GM19328 (cell line): ENCODE measurements at regions not wholly inside any gene's neighbourhood (a gene's known extent, or its start where the extent isn't known, plus 50 kb on each side); places are given as distances from the start of the nearest gene placed in this dataset.
"Not testable (repeated sequence)": the region's sequence is repeated elsewhere in the genome, so short reads cannot be mapped to it uniquely, and the experiment has no call there.

ENCODE experiments used
- ATAC-seq: cut with Tn5 transposase; IDR thresholded peaks from one replicate; pipeline ENCODE4 v1.9.1; 2021; ENCODE audit warnings: mild to moderate bottlenecking, moderate library complexity; ENCODE audit not compliant: unreplicated experiment

- no peak for ATAC-seq
Measured at GRCh38 chr18:1778496-1779178, 792.7 kb downstream of the METTL4 start.

- no peak for ATAC-seq
Measured at GRCh38 chr18:1779587-1779986, 791.7 kb downstream of the METTL4 start.

GRCh38 chr18:1784113-1784512 lies 787.2 kb downstream of the METTL4 start:
- ATAC-seq, result no peak

GRCh38 chr18:1785980-1786379 lies 785.3 kb downstream of the METTL4 start:
- not testable (repeated sequence) for ATAC-seq

GRCh38 chr18:1796636-1797035 lies 774.7 kb downstream of the METTL4 start:
- no peak for ATAC-seq

GRCh38 chr18:1797235-1797634 lies 774.1 kb downstream of the METTL4 start:
- no peak for ATAC-seq

- no peak for ATAC-seq
Measured at GRCh38 chr18:1805521-1805920, 765.8 kb downstream of the METTL4 start.

- ATAC-seq, result no peak
Measured at GRCh38 chr18:1806884-1807615, 764.3 kb downstream of the METTL4 start.

GRCh38 chr18:1811282-1811681 lies 760.0 kb downstream of the METTL4 start:
- ATAC-seq, result no peak

- no peak for ATAC-seq
Measured at GRCh38 chr18:1825296-1825695, 746.0 kb downstream of the METTL4 start.

GRCh38 chr18:1840878-1841277 lies 730.4 kb downstream of the METTL4 start:
- no peak for ATAC-seq

GRCh38 chr18:1846640-1847039 lies 724.7 kb downstream of the METTL4 start:
- ATAC-seq, result no peak

GRCh38 chr18:1848716-1849115 lies 722.6 kb downstream of the METTL4 start:
- ATAC-seq, result no peak

GRCh38 chr18:1849386-1849785 lies 721.9 kb downstream of the METTL4 start:
- no peak for ATAC-seq

GRCh38 chr18:1857281-1857680 lies 714.0 kb downstream of the METTL4 start:
- ATAC-seq, result not testable (repeated sequence)

- ATAC-seq, result no peak
Measured at GRCh38 chr18:1861473-1861872, 709.8 kb downstream of the METTL4 start.

- ATAC-seq, result no peak
Measured at GRCh38 chr18:1865869-1866268, 705.4 kb downstream of the METTL4 start.

GRCh38 chr18:1872274-1872673 lies 699.0 kb downstream of the METTL4 start:
- ATAC-seq, result no peak

- ATAC-seq, result no peak
Measured at GRCh38 chr18:1875219-1875618, 696.1 kb downstream of the METTL4 start.

GRCh38 chr18:1884623-1885022 lies 686.7 kb downstream of the METTL4 start:
- no peak for ATAC-seq

- no peak for ATAC-seq
Measured at GRCh38 chr18:1891641-1892040, 679.7 kb downstream of the METTL4 start.

GRCh38 chr18:1892191-1892590 lies 679.1 kb downstream of the METTL4 start:
- no peak for ATAC-seq
